NCI-H187 (cell line): ENCODE measurements at regions not wholly inside any gene's neighbourhood (a gene's known extent, or its start where the extent isn't known, plus 50 kb on each side); places are given as distances from the start of the nearest gene placed in this dataset.

Experiments
- DNase-seq, 2 experiments: peaks; one replicate each; lab custom pipeline; 2025; lab: John Stamatoyannopoulos, UW

DNA sequence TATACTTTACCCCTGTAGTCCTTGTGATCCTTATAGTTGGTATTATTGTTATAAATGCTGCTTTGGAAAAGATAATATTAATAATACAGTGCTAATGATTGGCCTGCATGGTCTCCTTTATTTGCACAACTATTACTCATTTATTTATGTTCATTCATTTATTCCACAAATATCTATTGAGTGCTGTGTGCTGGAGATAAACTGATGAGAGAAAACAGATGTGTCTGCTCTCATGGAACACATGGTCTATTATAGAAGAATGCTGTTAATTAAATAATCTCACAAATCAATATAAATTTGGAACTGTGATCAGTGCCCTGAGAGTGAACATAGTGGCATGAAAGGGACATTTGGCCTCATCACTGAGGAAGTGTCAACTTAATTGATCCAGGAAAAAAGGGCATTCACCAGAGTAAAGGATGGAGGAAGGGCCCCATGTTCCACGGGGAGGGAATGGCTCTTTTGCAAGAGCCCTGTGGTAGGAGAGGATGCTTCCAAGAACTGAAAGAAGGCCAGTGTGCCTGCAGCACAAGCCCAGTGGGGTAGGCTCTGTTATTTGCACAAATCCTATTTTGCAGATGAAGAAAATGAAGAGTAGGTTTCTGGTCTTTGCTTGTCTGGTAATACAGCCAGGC, 91.5 kb upstream of the STK39 start:
- no peak for DNase-seq

DNA sequence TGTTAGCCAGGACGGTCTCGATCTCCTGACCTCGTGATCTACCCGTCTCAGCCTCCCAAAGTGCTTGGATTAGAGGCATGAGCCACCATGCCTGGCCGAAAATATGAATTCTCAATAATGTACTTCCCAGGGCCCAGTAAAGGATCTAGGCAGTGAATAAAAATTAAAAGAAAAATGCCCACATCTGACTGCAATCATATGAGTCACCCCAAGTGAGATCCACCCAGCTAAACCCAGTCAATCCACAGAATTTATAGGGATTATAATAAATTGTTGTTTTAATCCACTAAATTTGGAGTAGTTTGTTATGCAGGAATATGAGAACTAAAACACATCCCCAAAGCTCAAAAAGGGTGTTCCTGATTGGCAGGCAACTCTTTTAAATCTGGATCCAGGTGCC, 93.5 kb upstream of the STK39 start:
- no peak for DNase-seq

DNA sequence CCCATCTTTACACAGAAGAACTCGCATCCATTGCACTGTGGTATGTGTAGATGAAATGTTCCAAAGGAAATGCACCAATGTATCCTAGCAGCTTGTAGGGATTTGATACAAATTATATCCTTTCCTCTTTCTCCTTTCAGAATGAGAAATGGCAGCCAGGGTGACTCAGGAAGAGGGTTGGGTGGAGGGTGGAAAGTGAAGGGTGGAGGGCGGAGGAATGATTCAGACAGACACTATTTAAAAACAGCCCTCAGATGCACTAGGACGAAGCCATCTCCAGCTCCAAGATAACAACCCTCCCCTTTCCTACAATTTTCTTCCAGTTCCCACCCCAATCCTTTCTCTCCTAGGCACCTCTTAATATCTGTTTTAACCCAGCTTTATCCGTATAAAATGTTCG, 96.2 kb upstream of the STK39 start:
- DNase-seq: no peak

DNA sequence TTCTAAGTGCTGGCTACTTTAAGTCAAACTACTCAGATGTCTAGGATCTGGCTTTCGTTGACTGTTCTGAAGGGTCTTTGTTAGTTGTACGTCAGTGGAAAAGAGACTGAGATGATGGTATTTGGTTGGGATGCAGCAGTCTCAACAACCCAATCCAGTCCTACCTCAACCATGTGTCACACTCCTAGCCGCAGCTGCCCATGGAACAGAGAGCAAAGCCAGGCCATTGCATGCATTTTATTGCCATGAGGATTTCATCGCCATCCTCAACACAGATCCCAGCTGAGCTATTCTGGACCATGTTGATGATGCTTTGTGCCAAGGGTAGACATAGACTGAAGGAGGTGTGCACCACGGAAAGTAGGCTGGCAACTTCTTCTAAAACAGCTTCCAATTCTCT, 97.3 kb upstream of the STK39 start:
- no peak for DNase-seq

DNA sequence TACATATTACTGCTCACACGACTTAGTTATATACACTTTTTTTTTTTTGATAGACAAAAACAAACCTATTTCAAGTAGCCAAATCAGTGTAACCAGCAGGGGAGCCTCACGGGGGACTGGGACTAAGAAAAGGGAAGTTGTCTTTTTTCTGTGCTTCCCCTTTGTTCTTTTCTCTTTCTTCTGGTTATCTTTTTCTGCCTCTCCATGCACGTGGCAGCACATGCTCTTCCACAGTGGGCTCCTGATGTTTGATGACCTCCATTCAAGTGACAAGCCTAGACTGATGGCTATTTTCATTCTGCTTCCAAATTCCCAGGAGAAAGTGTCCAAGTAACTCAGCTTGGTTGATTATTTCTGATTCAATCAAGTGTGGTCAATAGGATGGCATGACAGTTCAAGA, 98.2 kb upstream of the STK39 start:
- no peak for DNase-seq

DNA sequence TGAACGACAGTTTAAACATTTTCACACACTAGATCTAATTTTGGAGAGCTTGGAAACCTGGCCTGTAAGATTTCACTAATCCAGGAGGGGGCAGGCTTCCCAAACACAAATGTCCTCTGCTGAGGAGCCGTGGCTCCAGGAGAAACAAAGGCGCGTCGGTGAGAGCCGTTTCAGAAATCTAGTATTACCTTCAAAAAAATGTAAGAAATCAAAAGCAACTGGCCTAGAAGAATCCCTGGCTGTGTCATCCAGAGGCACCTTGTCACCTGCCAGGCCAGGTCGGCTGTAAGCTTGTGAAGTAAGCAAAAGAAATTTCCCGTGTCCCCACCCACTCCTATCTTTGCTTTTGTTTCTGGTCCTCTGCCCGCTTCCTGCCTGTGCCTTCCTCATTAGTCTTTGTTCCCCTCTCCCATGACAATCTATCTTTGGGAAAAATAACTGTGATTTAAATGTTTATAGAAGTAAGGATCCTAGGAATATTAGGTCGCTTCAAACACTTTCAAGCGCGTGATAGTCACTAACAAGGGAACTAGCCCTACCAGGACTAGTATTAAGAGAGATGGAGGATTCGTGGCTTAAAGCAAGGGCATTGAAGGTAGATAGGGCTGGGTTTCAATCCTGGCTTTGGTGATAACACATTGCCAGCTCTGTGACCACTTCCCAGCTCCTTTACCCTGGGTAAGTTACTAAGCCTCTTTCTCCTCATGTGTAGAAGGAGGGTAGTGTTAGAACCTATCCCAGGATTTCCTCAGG, 99.5 kb upstream of the STK39 start:
- DNase-seq: peak; percentile 35 to 55

DNA sequence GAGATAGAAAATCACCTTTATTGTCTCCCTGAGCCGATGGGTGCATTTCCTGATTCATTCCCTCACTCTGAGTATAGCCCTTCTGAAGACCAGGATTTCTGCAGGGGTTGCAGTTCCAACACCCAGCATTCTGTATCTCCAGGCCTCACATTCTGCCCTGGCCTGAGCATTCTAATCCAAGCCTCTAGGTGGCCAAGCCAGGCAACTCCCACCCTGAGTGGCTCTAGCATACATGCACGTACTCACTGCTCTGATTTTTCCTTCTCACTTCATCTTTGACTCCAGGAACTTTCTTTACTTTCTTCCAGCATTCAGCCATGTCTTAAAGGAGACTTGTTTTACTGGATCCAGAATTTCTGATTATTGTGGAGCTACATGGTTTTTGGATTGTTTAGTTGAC, 100.7 kb upstream of the STK39 start:
- DNase-seq: no peak

DNA sequence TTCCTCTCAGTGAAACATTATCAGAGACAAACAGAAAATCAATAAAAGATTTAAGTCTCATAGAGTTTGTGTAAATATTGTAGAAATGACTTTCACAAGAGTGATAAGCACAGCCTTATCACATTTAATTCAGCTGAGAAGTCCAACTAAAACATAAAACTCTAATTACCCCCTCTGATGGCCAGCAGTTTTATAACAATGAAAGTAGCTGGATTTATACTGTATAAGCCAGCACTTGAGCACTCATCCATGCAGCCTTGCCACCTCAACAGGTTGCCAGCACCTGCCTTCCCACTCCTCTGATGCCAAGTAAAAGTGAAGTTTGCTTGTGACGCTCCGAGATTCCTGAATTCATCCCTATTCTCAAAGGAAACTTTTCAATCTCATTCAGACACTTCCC, 103.0 kb upstream of the STK39 start:
- DNase-seq: peak in 1 of 2 experiments; percentile 35

DNA sequence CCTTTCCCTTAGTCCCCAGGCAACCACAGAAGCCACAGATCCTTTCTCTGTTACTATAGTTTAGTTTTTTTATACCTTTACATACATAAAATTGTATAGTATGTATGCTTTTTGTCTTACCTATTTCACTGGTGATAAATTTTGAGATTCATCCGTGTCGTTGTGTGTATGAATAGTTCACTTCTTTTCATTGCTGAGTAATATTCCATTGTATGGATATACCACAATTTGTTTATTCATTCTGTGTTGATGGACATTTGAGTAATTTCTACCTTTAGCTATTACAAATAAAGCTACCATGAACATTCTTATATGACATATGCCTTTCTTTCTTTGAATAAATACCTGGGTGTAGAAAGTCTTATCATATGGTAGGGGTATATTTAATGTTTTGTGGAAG, 102.8 kb upstream of the CERS6 start:
- no peak for DNase-seq

DNA sequence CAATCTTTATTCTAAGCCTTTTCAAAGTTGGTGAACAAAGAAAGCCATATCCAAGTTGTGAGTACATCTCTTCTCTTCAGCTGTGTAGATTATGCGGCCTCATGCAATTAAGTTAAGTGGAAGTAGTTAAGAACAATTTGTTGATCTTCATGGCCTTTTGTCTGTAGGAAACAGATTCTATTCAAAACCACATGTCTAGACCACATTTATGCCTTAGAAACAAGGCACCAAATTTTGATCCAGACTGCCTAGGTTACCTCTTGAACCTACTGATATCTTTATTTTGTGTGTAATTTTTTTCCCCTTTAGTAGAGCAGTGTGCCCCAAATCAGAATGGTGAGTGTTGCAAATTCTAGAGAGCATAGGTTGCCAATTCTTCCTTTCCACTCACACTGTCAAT, 101.6 kb upstream of the CERS6 start:
- DNase-seq: peak in 1 of 2 experiments; percentile 10

DNA sequence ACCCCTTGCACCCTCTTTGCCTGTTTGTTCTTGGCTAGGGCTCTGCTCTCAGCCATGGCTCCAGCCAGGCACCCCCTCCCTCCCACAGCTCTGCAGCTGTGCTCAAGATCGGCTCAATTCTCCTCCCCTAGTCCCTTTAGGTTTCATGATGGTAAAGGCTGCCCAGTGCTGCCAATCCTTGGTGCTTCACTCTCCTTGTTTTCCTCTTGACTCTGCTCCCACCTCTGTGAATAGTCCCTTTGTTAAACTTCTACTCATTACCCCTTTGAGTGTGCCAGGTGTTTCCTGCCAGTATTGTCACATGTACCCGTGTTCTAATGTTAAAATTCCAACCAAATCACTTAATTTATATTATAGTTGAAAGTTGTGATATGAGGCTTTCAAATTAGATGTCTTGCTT, 101.0 kb upstream of the CERS6 start:
- DNase-seq: peak in 1 of 2 experiments; percentile 2

DNA sequence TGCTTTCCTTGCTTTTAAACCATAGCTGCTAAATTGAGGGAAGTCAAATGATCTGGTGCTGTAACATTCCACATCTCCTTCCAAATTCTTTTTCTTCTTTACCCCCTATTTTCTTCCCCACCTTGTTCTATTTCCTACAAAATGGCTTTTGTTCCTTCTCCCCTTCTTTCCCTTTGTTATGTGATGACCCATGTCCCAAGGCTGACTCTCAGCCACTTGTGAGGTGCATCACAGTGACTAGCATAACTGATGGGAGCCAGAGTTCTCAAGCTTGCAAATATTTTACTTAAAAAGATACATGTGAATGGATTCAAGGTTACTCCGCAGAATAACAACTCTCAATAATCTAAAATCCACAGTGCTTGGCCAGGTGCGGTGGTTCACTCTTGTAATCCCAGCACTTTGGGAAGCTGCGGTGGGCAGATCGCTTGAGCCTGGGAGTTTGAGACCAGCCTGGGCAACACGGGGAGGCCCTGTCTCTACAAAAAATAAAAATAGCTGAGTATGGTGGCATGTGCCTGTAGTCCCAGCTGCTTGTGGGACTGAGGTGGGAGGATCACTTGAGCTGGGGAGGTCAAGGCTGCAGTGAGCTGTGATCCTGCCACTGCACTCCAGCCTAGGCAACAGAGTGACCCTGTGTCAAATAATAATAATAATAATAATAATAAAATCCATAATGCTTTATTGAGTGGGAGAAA, 100.1 kb upstream of the CERS6 start:
- DNase-seq: no peak

DNA sequence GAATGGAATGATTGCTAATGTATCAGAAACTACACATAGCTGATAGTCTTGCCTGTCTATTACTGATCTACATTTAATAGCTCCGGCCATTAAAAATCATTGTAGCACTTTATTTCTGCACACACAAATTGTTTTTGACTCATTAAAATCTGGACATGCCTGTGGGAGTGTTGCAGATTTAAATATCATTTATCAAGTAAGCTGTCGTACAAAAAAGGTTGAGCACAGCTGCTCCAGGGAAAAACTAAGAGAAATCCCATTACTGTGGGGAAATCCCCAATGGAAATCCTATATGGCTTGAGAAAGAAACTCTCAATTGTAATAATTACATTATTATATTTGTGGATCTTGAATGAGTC, 99.6 kb upstream of the CERS6 start:
- DNase-seq: no peak

DNA sequence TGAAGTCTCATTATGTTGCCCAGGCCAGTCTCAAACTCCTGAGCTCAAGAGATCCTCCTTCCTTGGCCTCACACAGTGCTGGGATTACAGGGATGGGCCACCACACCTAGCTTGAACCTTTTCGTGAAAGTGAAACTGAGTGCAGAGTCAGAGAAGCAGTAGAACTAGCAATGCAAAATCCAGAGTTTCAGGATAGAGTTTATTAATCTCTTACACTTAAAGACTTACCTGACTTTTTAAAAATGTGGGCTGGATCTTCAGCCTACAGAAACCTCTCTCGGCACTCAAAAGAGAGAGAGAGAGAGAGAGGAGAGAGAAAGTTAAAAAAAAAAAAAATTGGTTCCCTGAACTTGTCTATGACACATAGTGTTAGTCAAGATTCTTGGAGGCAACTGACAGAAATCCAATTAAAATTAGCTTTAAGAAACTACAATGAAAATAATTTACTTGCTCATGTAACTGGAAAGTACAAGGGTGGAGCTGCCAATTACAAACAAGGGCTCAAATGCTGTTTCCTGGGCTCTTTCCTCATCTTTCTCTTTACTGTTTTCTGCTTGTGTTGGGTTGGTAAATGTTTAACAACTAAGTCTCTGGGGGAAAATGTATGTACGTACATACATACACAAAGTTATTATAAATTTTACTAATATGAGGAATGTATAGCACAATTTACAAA, 98.1 kb upstream of the CERS6 start:
- no peak for DNase-seq

DNA sequence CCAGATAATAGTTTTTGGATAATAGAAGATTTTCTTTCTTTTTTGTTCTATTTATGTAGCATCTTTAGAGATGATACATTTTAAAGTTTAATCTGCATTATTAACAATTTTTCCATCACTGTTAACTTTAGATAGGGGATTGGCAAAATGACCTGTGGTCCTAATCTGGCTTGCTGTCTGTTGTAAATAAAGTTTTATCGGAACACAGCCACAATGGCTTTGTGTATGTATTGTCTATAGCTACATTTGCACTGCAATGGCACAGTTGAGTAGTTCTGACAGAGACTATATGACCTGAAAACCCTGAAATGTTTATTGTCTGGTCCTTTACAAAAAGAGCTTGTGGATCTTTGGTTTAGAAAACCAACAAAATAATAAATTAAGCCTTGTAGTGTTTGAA, 97.0 kb upstream of the CERS6 start:
- DNase-seq: no peak

DNA sequence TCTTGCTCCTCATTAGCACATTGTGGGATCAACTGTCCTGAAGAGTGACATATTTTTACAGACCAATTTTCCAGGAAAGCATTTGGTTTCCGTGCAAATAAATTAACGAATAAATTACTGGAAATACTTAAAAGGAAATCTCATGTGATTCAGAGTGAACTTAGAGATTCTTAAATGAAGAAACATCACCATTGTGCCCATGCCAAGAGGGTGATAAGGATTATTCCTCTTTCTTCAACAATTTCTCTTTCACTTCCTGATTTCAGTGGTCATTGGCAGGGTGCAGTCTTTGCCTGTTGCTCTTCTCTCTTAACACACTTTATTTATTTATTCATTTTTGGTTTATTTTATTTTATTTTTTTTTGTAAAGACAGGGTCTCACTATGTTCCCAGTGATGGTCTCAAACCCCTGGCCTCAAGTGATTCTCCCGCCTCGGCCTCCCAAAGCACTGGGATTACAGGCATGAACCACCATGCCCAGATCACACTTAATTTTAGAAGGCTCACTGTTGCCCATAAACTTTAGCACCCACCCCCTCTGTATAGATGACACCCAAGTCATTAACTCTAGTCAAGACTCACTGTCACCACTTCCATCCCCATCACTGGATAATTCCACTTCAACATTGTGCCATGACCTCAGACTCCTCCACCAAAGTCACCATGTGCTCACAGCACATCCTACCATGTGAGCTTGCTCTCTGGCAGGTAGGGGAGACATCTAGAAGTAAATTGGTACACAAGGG, 92.6 kb upstream of the CERS6 start:
- no peak for DNase-seq

DNA sequence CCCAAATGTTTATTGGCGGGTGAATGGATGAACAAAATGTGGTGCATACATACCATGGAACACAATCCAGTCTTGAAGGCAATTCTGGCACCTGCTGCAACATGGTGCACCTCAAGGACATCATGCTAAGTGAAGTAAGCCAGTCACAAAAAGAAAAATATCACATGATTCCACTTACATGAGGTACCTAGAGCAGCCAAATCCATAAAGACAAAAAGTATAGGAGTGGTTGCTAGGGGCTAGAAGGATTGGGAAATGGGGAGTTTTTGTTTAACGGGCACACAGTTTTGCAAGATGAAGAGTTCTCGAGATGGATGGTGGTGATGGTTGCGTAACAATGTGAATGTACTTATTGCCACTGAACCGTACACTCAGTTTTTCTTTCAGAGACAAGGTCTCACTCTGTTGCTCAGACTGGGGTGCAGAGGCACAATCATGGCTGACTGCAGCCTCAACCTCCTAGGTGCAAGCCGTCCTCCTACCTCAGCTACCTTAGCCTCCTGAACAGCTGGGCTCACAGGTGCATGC, 90.9 kb upstream of the CERS6 start:
- peak in 1 of 2 experiments; percentile 29 for DNase-seq

DNA sequence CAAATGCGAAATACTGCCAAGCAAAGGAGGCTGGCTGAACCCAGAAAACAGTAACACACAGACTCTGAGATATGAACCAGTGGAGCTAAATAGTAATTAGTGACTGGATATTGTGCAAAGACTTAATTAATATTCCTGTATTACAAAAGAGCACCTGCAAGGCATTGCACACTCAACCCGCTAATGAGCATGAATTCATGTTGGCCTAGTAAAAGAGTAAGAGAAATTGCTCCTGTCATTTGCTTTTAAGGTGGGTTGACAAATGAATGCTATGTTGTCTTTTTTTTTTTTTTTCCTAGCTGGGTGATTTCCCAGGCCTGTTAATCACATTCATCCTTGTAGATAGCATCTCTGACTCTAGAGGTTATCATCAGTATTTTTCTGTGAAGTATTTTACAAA, 87.0 kb upstream of the CERS6 start:
- no peak for DNase-seq

DNA sequence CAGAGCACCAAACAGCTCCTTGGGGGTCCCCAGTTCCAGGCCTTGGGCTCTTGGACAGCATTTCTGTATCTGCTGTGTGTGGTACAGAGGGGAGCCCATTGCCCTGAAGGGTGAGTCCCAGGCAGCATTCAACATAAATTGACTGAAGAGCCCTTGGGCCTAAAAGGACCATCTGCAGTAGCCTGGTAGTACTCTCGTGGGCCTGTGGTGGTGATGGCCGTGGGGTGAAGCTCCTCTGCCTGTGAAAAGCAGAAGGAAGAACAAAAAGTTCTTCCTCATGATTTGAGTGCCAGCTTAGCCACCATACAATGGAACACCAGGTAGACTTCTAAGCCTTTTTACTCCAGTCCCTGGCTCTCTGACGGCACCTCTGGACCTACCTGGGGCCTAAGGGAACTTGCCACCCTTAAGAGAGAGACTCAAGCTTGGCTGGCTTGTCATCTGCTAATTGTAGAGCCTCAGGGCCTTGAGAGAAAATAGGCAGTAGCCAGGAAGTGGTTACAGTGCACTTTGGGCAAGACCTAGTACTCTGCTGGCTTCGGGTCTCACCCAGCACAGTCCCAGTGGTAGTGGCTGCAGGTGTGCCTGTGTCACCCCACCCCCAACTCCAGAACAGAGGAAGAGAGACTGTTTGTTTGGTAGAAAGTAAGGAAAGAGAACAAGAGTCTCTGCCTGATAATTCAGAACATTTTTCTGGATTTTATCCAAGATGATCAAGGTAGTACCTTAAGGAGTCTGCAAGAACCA, 84.6 kb upstream of the CERS6 start:
- DNase-seq: no peak

DNA sequence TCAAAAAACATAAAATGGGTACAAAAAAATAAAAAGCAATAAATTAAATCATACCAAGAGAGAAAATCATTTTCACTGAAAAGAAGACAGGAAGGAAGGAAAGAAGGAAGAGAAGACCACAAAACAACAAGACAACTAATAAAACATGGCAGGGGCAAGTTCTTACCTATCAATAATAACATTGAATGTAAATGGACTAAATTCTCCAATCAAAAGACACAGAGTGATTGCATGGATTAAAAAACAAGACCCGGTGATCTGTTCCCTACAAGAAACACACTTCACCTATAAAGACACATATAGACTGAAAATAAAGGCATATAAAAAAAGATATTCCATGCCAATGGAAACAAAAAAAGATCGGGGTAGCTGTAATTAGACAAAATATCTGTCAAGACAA, 82.6 kb upstream of the CERS6 start:
- no peak for DNase-seq

DNA sequence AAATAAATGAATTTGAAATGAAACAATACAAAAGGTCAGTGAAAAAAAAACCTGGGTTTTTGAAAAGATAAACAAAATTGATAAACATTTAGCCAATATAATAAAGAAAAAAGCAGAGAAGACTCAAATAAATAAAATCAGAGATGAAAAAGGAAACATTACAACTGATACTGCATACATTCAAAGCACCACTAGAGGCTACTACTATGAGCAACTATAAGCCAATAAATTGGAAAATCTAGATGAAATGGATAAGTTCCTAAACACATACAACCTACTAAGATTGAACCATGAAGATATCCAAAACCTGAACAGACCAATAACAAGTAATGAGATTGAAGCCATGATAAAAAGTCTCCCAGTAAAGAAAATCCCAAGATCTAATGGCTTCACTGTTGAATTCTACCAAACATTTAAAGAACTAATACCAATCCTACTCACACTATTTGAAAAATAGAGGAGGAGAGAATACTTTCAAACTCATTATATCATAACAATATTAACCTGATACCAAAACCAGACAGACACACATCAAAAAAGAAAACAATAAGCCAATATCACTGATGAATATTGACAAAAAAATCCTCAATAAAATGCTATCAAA, 80.8 kb upstream of the CERS6 start:
- DNase-seq: no peak
